ENCODE measurements at regions not wholly inside any gene's neighbourhood (a gene's known extent, or its start where the extent isn't known, plus 50 kb on each side); places are given as distances from the start of the nearest gene placed in this dataset.

DNA sequence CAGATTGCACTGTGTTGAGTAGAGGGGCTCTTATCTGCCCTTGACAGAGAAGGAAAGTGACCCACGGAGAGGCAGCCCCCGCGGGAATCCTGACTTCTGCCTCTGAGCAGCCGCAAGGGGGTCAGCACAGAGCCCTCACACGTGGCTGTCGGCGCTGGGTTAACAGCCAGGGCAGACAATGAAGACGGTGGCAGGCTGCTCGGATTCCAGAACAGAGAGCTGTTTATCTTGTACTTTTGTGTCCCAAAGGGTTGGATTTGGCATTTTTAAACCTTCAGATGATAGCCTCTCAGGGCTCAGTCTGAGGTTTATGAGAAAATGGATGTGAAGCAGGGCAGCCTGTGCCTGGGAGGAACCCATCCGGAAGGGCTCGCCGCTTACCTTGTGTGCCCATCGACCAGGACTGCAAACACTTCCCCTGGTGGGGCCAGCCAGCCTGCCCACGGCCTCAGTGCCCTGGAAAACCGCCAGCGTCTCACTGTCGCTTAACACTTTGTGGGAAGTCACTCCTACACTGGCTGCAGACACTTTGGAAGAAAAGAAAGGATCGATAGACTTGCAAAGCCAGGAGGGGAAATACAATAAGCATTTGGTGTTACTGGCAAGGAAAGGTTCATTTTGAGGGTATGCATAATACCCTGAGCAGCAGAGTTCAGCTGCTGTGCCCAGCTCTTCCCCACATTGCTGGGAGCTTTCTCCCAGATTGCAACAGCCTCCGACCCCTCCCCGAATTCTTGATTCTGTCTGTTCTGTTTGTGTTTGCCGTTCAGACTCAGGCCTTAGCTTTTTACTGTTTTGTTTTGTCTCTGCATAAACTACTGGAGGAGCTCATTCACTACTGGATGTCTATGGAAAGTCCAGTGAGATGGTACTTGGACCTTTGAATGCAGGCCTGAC lies 325.3 kb upstream of the MYT1L start:
- peaks cover 0 to 22% (median 3%) of the 10 kb centered on the region in 3 donors for H3K9me3 ChIP-seq (ENCODE audit: control extremely low read depth in 1 of 3, control insufficient read depth in 2 of 3, insufficient read depth in 1 of 3, low read length in 2 of 3)
- Mint-ChIP-seq H3K4me1 (no peaks in the 10 kb centered on the region), H3K27ac (no peak overlapping the region), H3K4me3 (no peak overlapping the region), H3K9me3 (ENCODE audit: insufficient read depth) (peaks cover 5% of the 10 kb centered on the region), H3K27me3 (no peaks in the 10 kb centered on the region)
- no peak for TF ChIP-seq EZH2 (IDR thresholded peaks at IDR 0.05; ENCODE audit: borderline replicate concordance, insufficient read depth, low read depth, low read length, poor library complexity, severe bottlenecking)
- no peak for TF ChIP-seq CTCF (IDR thresholded peaks at IDR 0.05)
- H3K27ac ChIP-seq (ENCODE audit: low read length in 2 of 2), result no peak overlapping the region
- ChIA-PET POLR2A (no interaction called here), CTCF (no interaction called here)
- H4K20me1 ChIP-seq (ENCODE audit: control insufficient read depth, insufficient read depth, low read length, poor library complexity, severe bottlenecking), result no peaks in the 10 kb centered on the region
- no peaks in the 10 kb centered on the region for H3K36me3 ChIP-seq (replicated peaks in 1 of 2; ENCODE audit: control extremely low read depth in 1 of 2, control insufficient read depth in 1 of 2, extremely low read depth in 1 of 2, insufficient read depth in 2 of 2, low read length in 1 of 2)
- ATAC-seq (ENCODE audit: low read depth) (no peak), DNase-seq (no peak)
- WGBS (ENCODE audit: insufficient coverage), result 65% methylated on average over 19 of the region's 21 CpGs
- no peak overlapping the region for H3K4me3 ChIP-seq (ENCODE audit: control extremely low read depth in 1 of 5, extremely low read depth in 1 of 5, insufficient read depth in 1 of 5, low read depth in 2 of 5, low read length in 4 of 5)
- no peak overlapping the region for H3K9ac ChIP-seq (ENCODE audit: low read length)
- no peak overlapping the region for H2AFZ ChIP-seq (ENCODE audit: insufficient read depth, low read depth, low read length, poor library complexity, severe bottlenecking)
- intact Hi-C loops (cut with micrococcal nuclease), result no loop called here
- H3K4me1 ChIP-seq (ENCODE audit: control insufficient read depth in 2 of 2, insufficient read depth in 2 of 2, low read length in 2 of 2), result no peaks in the 10 kb centered on the region
- no peak overlapping the region for H3K4me2 ChIP-seq (replicated peaks; ENCODE audit: low read depth, low read length, poor library complexity, severe bottlenecking)
- H3K79me2 ChIP-seq (ENCODE audit: control insufficient read depth, insufficient read depth, low read length), result no peaks in the 10 kb centered on the region
- no peaks in the 10 kb centered on the region for H3K27me3 ChIP-seq (replicated peaks in 1 of 4; ENCODE audit: control extremely low read depth in 1 of 4, control insufficient read depth in 3 of 4, insufficient read depth in 4 of 4, low read length in 3 of 4)

GRCh38 chr2:2655453-2656114 lies 324.5 kb upstream of the MYT1L start:
- Histone ChIP-seq H3K4me3 (ENCODE audit: control extremely low read depth in 1 of 5, extremely low read depth in 1 of 5, insufficient read depth in 1 of 5, low read depth in 2 of 5, low read length in 4 of 5) (no peak overlapping the region), H4K20me1 (ENCODE audit: control insufficient read depth, insufficient read depth, low read length, poor library complexity, severe bottlenecking) (no peaks in the 10 kb centered on the region), H3K4me2 (replicated peaks; ENCODE audit: low read depth, low read length, poor library complexity, severe bottlenecking) (no peak overlapping the region), H2AFZ (ENCODE audit: insufficient read depth, low read depth, low read length, poor library complexity, severe bottlenecking) (no peak overlapping the region), H3K4me1 (ENCODE audit: control insufficient read depth in 2 of 2, insufficient read depth in 2 of 2, low read length in 2 of 2) (no peaks in the 10 kb centered on the region), H3K9ac (ENCODE audit: low read length) (no peak overlapping the region), H3K36me3 (replicated peaks in 1 of 2; ENCODE audit: control extremely low read depth in 1 of 2, control insufficient read depth in 1 of 2, extremely low read depth in 1 of 2, insufficient read depth in 2 of 2, low read length in 1 of 2) (no peaks in the 10 kb centered on the region), H3K9me3 (ENCODE audit: control extremely low read depth in 1 of 3, control insufficient read depth in 2 of 3, insufficient read depth in 1 of 3, low read length in 2 of 3) (peaks cover 0 to 17% (median 3%) of the 10 kb centered on the region in 3 donors), H3K27me3 (replicated peaks in 1 of 4; ENCODE audit: control extremely low read depth in 1 of 4, control insufficient read depth in 3 of 4, insufficient read depth in 4 of 4, low read length in 3 of 4) (no peaks in the 10 kb centered on the region), H3K79me2 (ENCODE audit: control insufficient read depth, insufficient read depth, low read length) (no peaks in the 10 kb centered on the region), H3K27ac (ENCODE audit: low read length in 2 of 2) (no peak overlapping the region)
- 92% methylated on average over 5 of the region's 8 CpGs for WGBS (ENCODE audit: insufficient coverage)
- H3K9me3 Mint-ChIP-seq (ENCODE audit: insufficient read depth), result peaks cover 5% of the 10 kb centered on the region
- H3K27ac Mint-ChIP-seq, result no peak overlapping the region
- ChIA-PET CTCF (no interaction called here), POLR2A (no interaction called here)
- no peaks in the 10 kb centered on the region for H3K4me1 Mint-ChIP-seq
- intact Hi-C loops (cut with micrococcal nuclease), result no loop called here
- TF ChIP-seq CTCF (IDR thresholded peaks at IDR 0.05), result no peak
- TF ChIP-seq EZH2 (IDR thresholded peaks at IDR 0.05; ENCODE audit: borderline replicate concordance, insufficient read depth, low read depth, low read length, poor library complexity, severe bottlenecking), result no peak
- H3K27me3 Mint-ChIP-seq, result no peaks in the 10 kb centered on the region
- ATAC-seq (ENCODE audit: low read depth) (no peak), DNase-seq (no peak)
- H3K4me3 Mint-ChIP-seq, result no peak overlapping the region
